ENCODE measurements at regions not wholly inside any gene's neighbourhood (a gene's known extent, or its start where the extent isn't known, plus 50 kb on each side); places are given as distances from the start of the nearest gene placed in this dataset.

DNA sequence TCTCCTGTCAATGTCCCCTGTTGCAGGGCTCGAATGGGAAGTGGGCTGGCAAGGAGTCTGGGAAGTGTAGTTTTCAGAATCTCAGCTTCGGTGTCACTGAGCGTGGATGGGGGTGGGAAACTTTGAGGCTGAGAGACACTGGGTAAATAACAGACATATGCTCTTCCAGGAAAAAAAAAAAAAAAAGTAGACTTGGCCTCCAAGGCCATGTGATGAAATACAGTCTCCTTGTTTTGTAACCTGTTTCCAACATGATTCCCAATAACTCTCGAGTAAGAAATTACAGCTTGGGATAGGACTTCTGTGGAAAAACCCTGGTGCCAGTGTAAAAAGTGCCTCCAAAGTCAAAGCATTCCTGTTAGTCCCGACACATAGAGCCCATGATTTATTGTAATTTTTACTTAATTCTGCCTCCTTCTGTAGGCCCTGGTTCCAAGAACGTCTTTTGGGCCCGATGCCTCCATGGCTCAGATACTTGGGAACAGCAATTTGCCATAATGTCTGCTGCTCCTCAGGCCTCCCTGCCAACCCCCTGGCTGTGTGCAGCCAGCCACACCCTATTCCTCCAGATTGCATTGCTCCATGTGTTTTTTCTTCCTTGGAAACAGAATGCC is 119.5 kb upstream of the TNC start:
- no peaks in the 10 kb centered on the region for H3K4me1 ChIP-seq (ENCODE audit: control insufficient read depth, insufficient read depth, low read length)
- intact Hi-C loops (cut with micrococcal nuclease; ENCODE audit: unreplicated experiment) (no loop called here), in situ Hi-C loops (cut with HindIII; ENCODE audit: low pct_unique_long_range_greater_than_20kb, low sequenced_read_pairs) (no loop called here)
- H3K9me3 ChIP-seq (ENCODE audit: control insufficient read depth, insufficient read depth, low read depth, low read length), result no peaks in the 10 kb centered on the region
- TF ChIP-seq CTCF (IDR thresholded peaks at IDR 0.05), result no peak
- no TSS peak for BruUV-seq (replicated peaks)
- H3K27ac ChIP-seq (ENCODE audit: low read length), result no peak overlapping the region
- CTCF ChIA-PET, result interaction anchor here (0.7 kb wide), 1 partner anchor 305 kb away, joined by 5 read pairs; no protein-coding TSS in a partner anchor
- POLR2A ChIA-PET, result no interaction called here
- ATAC-seq (no peak), DNase-seq (ENCODE audit: low read depth, low spot score) (no peak)
- H3K4me3 ChIP-seq (ENCODE audit: low read depth in 2 of 2, low read length in 2 of 2), result no peak overlapping the region
- no peaks in the 10 kb centered on the region for H3K27me3 ChIP-seq (ENCODE audit: control insufficient read depth, insufficient read depth, low read length)
- H3K36me3 ChIP-seq (ENCODE audit: control insufficient read depth, insufficient read depth, low read length), result no peaks in the 10 kb centered on the region

DNA sequence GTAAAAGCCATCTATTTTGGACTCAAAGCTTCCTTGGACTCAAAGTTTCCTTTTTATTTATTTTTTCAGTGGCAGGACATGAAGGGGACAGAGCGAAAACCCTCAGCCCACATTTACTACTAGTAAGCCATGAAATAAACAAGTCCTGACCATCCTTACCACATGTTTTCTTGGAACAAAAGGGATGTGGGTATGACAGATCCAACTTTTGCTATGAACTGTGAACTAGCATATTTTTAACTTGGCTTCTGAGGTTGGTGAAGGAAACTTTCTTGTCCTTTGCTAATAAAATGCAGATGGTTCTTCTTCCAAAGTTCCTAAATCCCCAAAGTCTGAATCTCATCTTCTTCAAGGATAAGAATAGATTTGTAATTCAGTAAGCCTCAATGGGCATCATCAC is 122.7 kb upstream of the TNC start:
- DNase-seq (ENCODE audit: low read depth, low spot score) (no peak), ATAC-seq (no peak)
- no TSS peak for BruUV-seq (replicated peaks)
- TF ChIP-seq POLR2AphosphoS5 (IDR thresholded peaks at IDR 0.05; ENCODE audit: low read depth, low read length) (no peak), CTCF (IDR thresholded peaks at IDR 0.05) (no peak), TCF7L2 (IDR thresholded peaks at IDR 0.05; ENCODE audit: low read depth, low read length) (no peak), SIN3A (IDR thresholded peaks at IDR 0.05; ENCODE audit: borderline replicate concordance, insufficient read depth, low read depth, low read length) (no peak)
- TF ChIP-seq, protein P1, sequence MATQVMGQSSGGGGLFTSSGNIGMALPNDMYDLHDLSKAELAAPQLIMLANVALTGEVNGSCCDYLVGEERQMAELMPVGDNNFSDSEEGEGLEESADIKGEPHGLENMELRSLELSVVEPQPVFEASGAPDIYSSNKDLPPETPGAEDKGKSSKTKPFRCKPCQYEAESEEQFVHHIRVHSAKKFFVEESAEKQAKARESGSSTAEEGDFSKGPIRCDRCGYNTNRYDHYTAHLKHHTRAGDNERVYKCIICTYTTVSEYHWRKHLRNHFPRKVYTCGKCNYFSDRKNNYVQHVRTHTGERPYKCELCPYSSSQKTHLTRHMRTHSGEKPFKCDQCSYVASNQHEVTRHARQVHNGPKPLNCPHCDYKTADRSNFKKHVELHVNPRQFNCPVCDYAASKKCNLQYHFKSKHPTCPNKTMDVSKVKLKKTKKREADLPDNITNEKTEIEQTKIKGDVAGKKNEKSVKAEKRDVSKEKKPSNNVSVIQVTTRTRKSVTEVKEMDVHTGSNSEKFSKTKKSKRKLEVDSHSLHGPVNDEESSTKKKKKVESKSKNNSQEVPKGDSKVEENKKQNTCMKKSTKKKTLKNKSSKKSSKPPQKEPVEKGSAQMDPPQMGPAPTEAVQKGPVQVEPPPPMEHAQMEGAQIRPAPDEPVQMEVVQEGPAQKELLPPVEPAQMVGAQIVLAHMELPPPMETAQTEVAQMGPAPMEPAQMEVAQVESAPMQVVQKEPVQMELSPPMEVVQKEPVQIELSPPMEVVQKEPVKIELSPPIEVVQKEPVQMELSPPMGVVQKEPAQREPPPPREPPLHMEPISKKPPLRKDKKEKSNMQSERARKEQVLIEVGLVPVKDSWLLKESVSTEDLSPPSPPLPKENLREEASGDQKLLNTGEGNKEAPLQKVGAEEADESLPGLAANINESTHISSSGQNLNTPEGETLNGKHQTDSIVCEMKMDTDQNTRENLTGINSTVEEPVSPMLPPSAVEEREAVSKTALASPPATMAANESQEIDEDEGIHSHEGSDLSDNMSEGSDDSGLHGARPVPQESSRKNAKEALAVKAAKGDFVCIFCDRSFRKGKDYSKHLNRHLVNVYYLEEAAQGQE (IDR thresholded peaks at IDR 0.05; ENCODE audit: insufficient read depth in 1 of 2, low read depth in 2 of 2, low read length in 1 of 2), result no peak
- ChIA-PET CTCF (no interaction called here), POLR2A (no interaction called here)
- in situ Hi-C loops (cut with HindIII; ENCODE audit: low pct_unique_long_range_greater_than_20kb, low sequenced_read_pairs) (no loop called here), intact Hi-C loops (cut with micrococcal nuclease; ENCODE audit: unreplicated experiment) (no loop called here)
- Histone ChIP-seq H3K4me3 (ENCODE audit: low read depth in 2 of 2, low read length in 2 of 2) (no peak overlapping the region), H3K36me3 (ENCODE audit: control insufficient read depth, insufficient read depth, low read length) (no peaks in the 10 kb centered on the region), H3K27ac (ENCODE audit: low read length) (no peak overlapping the region), H3K9me3 (ENCODE audit: control insufficient read depth, insufficient read depth, low read depth, low read length) (no peaks in the 10 kb centered on the region), H3K27me3 (ENCODE audit: control insufficient read depth, insufficient read depth, low read length) (no peaks in the 10 kb centered on the region), H3K4me1 (ENCODE audit: control insufficient read depth, insufficient read depth, low read length) (no peaks in the 10 kb centered on the region)
